HG03354 (cell line): ENCODE measurements at regions not wholly inside any gene's neighbourhood (a gene's known extent, or its start where the extent isn't known, plus 50 kb on each side); places are given as distances from the start of the nearest gene placed in this dataset.

Experiments used
- ATAC-seq: cut with Tn5 transposase; IDR thresholded peaks from one replicate; pipeline ENCODE4 v1.9.1; 2021; ENCODE audit warnings: mild to moderate bottlenecking; ENCODE audit not compliant: unreplicated experiment, poor library complexity, severe bottlenecking

DNA sequence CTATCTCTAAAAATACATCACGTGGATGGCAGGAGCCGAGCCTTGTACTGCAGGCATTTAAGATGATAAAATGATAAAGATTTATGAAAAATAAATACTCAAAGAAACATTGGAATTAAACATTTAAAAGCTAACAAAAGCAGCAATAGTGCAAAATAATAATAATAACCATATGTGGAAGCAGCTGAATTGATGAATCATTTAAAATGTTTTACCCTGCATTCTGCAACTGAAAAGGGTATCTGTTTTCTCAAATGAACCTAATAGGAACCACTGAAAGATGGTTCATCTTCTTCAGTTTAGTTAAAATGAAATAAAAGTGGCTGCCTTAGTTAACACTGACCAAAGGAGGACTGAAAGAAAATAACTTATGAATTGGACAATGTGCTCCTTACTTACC lies 436.1 kb downstream of the TUSC7 start:
- ATAC-seq = no peak

- no peak for ATAC-seq
Observed at GRCh38 chr3:117146571-117146970, 437.0 kb downstream of the TUSC7 start.

DNA sequence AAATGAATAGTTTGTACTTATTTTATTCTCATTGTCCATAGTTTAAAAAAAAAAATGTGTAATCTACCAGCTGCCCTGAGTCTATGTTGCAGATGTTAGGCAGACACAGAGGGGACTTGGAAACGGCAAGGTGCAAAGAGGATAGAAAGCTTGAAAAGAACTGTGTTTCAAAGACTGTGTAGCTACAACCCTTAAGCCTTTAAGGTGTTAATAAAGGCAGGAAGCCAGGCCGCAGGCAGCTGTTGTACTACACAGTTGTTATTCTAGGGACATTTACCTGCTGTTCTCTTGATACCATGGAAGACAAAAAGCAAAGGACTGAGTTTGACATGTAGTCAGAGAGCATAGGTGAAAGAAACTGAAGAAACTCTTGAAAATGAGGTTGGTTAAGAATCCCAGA lies 440.0 kb downstream of the TUSC7 start:
- ATAC-seq = no peak

- ATAC-seq = no peak
Observed at GRCh38 chr3:117150628-117151027, 441.0 kb downstream of the TUSC7 start.

DNA sequence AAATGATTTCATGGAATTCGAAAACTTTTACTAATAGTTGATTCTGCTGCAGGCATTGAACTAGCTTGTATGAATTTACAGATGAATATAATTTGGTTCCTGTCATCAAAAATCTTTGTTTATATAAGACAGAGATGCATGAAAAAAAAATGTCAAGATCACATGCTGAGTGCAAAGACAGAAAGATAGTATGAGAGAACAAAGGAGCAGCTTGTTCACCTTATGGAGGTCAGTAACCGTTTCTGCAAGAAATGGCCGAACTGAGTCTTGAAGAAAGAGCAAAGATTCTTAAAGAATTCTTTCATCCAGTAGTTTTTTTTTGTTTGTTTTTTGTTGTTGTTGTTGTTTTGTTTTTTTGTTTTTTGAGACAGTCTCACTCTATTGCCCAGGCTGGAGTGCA lies 450.6 kb downstream of the TUSC7 start:
- ATAC-seq = no peak

DNA sequence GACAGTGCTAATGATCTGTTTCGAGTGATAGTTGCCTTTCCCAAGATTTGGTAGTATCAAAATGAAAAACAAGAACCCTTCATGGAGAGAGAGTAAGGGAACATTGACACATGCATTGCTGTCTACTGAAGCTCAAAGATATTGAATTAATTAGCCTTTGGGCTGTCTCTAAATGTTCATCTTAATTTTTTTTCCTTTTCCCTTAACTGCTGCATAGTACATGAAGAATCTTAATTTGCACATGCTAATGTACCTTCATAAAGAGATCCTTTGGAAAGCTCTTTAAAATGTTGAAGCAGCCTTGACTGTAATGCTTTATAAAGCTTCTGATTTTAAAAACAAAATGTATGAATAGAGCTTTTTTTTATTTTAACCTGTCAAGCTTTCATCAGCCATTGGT lies 452.2 kb downstream of the TUSC7 start:
- no peak for ATAC-seq

DNA sequence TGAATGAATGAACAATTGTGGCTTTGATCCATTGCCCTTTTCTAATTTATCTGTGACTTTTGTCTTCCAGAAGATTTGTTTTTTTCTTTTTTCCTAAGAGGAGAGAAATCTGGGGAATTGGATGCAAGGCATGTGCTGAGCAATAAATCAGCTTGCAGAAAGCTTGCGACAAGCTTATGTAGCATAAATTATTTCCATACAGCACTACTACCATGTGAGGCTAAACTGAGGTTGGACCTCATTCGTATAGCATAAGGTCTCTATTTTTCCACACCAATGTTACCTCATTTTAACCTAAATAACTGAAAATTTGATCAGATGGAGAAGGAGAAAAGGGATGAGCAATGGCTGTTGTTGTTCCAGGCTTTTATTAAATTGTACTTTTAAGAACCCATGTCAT lies 455.6 kb downstream of the TUSC7 start:
- no peak for ATAC-seq

GRCh38 chr3:117165601-117166051 lies 456.0 kb downstream of the TUSC7 start:
- no peak for ATAC-seq

DNA sequence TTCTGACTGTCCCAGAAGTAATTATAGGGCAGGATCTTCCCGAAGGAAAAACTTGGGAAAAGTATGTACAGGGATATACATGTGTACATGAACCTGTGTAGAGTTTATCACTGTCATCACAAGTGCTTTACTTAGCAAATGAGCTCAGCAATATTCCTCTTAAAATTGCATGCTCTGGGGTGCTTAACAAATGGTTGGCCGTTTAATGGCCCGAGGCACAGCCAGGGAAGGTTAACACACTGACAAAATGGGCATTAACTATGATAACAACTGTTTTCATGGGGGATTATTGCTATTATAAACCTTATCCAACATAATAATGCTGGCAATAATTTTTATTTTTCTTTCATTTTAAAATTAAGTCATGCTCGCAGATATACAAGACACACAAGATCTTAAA lies 459.3 kb downstream of the TUSC7 start:
- ATAC-seq = no peak

GRCh38 chr3:117170094-117170493 lies 460.5 kb downstream of the TUSC7 start:
- ATAC-seq = no peak

DNA sequence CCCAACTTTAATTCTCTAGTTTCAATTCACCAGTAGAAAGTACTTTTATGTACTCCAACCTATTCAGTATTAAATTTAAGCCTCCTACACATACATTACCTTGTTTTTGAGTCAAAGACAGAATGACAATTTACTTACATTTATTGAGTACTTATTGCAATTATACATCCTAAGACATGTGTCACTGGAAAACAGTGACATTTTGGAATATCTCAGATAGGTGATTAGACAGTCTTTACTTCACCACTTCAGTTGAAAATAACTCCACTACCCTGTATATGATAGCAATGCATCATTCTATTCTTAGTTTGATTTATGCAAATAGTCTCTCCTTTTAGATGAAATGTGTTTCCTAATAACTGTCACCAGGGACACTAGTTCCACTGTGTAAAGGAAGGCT lies 461.5 kb downstream of the TUSC7 start:
- no peak for ATAC-seq

DNA sequence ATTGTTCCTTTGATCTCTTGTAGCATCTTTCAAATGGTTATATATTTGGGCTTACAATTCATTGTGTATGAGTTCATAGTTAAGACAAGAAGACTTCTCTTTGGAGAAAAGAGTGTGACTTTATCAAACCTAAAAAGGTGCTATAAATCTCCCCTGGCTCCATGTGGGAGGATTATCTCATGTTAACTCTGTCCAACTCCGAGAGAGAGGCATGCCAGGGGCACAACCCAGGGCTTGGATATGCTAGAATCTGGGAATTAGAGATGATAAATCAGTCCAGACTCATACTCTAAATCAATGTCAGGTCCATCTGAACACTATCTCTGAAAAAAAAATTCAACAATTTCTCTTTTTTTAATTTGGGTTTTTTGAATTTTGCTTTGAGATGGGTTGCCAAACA lies 462.8 kb downstream of the TUSC7 start:
- ATAC-seq = no peak

GRCh38 chr3:117181222-117181621 lies 471.6 kb downstream of the TUSC7 start:
- ATAC-seq = no peak

GRCh38 chr3:117184574-117184973 lies 475.0 kb downstream of the TUSC7 start:
- no peak for ATAC-seq

DNA sequence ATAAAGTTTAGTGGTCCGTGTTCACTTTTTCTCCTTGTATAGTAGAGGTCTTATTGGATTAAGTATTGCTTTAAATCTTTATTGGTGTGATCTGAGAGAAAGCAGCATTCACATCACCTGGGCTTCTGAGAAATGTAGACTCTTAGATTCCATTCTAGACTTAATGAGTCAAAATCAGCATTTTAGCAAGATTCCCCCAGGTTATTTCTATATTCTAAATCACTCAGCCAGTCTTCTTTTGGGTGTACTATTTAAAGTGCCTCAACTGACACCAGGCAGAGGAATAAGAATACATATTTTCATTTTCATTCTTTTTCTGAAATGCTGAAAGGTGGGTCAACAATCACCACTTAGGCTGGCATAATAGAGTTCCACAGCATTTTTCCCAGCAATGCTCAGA lies 481.7 kb downstream of the TUSC7 start:
- no peak for ATAC-seq

GRCh38 chr3:117192888-117193287 lies 483.3 kb downstream of the TUSC7 start:
- peak; percentile 43 for ATAC-seq

DNA sequence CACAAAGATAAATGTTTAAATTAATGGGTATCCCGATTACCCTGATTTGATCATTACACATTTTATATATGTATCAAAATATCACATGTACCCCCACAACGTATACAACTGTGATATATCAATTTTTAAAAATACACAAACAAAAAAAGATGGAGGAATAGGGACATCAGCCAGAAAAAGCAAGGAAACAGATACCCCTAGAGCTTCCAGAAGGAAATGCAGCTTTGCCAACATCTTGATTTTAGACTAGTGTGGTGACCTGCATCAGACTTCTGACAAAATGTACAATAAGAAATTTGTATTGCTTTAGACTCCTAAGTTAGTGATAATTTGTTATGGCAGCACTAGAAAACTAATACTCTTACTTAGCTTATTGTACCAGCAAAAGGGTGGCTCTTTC lies 483.8 kb downstream of the TUSC7 start:
- no peak for ATAC-seq

DNA sequence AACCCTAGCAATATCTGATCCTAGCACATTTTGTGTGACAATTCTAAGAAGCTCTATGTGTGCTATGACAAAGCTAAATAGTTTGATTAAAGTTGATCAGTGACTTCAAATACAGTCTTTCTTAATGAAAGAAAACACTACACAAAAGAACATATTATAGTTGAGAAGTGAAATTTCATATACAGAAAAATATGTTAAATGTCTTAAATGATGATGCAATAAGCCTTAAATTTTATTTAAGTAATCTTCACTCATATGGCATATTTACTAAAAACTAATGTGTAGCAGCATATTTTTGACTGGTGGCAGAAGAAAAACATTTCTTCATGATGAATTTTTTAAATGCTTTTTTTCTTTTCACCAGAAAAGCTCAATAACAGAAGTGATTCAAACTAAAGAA lies 485.5 kb downstream of the TUSC7 start:
- no peak for ATAC-seq

DNA sequence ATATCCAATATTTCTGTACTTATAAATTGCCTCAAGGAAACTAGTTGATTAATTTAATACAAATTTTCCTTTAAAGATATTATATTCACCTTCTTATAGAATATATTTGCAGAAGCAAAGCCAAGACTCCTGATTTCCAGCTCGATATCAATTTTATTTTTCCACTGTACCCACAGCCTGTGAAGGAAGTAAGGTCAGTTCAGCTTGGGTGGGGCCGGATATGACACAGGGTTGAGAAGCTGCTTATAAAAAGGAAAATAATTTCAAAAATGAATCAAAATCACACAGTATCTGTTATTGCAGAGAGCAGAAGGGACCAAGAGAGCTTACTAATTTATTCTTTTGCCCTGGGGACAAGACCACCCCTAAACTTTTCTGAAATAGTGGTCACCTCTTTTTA lies 491.4 kb downstream of the TUSC7 start:
- ATAC-seq = no peak

GRCh38 chr3:117201901-117202774 lies 492.6 kb downstream of the TUSC7 start:
- ATAC-seq = no peak

DNA sequence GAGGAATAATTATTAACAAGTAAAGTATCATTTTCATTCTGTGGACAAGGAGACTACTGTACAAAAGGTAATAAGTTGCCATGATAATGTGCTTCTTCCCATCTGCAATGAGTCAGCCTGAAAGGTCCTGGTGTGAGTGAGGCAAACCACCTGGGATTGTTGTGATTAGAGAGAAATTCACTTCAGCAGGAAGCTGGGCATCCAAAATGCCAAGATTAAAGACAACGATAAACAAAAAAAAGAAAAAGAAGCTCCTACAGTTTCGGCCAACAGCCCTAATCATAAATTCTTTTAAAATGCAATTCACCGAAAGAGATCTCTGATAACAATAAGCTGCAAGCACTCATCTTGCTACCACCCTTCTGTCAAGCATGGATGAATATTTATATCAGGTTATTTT lies 507.8 kb downstream of the TUSC7 start:
- peak; percentile 75 for ATAC-seq
